NT2/D1 (cell line): ENCODE measurements at regions not wholly inside any gene's neighbourhood (a gene's known extent, or its start where the extent isn't known, plus 50 kb on each side); places are given as distances from the start of the nearest gene placed in this dataset.

Experiments
- SUZ12 ChIP-seq: IDR thresholded peaks from 2 replicates; pipeline ENCODE4 v1.6.1; 2011; ENCODE audit not compliant: insufficient read length, insufficient read depth; ENCODE audit errors: extremely low read depth
- YY1 ChIP-seq: IDR thresholded peaks from 2 replicates; pipeline ENCODE4 v1.6.1; 2011; ENCODE audit not compliant: insufficient read length, insufficient read depth
- ZNF274 ChIP-seq: IDR thresholded peaks from 2 replicates; pipeline ENCODE4 v1.6.1; 2011; ENCODE audit warnings: mild to moderate bottlenecking, low read depth, low read length

DNA sequence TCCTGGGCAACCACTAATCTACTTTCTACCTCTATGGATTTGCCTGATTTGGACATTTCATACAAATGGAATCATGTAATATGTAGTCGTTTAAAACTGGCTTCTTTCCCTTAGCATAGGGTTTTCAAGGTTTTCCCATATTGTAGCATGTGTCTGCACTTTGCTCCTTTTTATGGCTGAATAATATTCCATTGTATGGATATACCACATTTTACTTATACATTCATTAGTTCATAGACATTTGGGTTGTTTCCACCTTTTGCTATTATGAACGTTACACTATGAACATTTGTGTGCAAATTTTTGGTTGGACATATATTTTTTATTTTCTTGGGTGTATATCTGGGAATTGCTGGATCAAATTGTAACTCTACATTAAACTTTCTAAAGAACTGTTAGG, 600.4 kb upstream of the NOX3 start:
- no peak for TF ChIP-seq YY1
- no peak for TF ChIP-seq ZNF274
- TF ChIP-seq SUZ12: no peak
